ENCODE measurements at regions not wholly inside any gene's neighbourhood (a gene's known extent, or its start where the extent isn't known, plus 50 kb on each side); places are given as distances from the start of the nearest gene placed in this dataset.

DNA sequence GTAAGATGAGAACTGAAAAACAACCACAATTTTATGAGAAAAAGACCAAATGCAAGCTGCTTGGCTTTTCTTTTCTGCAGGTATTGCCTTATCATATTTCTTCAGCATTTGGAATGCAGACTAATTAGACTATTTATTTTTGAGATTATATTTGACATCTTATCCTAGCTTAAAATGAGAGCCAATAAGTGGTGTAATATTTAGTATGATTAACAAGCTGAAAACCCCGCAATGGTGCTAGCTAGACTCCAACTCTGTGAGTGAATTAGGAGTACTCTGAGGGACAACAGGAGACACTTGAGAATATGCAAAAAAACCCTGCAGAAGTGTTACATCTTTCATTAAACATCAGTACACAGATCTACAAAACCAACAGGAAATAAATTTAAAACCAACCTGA lies 180.3 kb upstream of the MEOX2 start:
- no peak overlapping the region for H2AFZ ChIP-seq (ENCODE audit: low read depth, low read length)
- no peak overlapping the region for H3K4me2 ChIP-seq (ENCODE audit: insufficient read depth, low read length)
- TF ChIP-seq, protein P1, sequence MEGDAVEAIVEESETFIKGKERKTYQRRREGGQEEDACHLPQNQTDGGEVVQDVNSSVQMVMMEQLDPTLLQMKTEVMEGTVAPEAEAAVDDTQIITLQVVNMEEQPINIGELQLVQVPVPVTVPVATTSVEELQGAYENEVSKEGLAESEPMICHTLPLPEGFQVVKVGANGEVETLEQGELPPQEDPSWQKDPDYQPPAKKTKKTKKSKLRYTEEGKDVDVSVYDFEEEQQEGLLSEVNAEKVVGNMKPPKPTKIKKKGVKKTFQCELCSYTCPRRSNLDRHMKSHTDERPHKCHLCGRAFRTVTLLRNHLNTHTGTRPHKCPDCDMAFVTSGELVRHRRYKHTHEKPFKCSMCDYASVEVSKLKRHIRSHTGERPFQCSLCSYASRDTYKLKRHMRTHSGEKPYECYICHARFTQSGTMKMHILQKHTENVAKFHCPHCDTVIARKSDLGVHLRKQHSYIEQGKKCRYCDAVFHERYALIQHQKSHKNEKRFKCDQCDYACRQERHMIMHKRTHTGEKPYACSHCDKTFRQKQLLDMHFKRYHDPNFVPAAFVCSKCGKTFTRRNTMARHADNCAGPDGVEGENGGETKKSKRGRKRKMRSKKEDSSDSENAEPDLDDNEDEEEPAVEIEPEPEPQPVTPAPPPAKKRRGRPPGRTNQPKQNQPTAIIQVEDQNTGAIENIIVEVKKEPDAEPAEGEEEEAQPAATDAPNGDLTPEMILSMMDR (IDR thresholded peaks at IDR 0.05; ENCODE audit: borderline replicate concordance, extremely low read depth, low read length, poor library complexity, severe bottlenecking), result no peak
- TF ChIP-seq EZH2 (IDR thresholded peaks at IDR 0.05; ENCODE audit: borderline replicate concordance, low read depth, low read length, severe bottlenecking), result no peak
- H3K36me3 ChIP-seq (ENCODE audit: insufficient read depth, low read length), result no peaks in the 10 kb centered on the region
- H3K9ac ChIP-seq (ENCODE audit: low read depth, low read length), result no peak overlapping the region
- no peaks in the 10 kb centered on the region for H3K4me1 ChIP-seq (ENCODE audit: insufficient read depth, low read length)
- H3K9me3 ChIP-seq (ENCODE audit: insufficient read depth, low read length, severe bottlenecking), result no peaks in the 10 kb centered on the region
- H3K27me3 ChIP-seq (ENCODE audit: insufficient read depth, low read length, poor library complexity), result no peaks in the 10 kb centered on the region
- H3K79me2 ChIP-seq (ENCODE audit: insufficient read depth, low read length), result no peaks in the 10 kb centered on the region
- no peak overlapping the region for H3K4me3 ChIP-seq (ENCODE audit: low read depth in 1 of 2, low read length in 2 of 2)
- no peaks in the 10 kb centered on the region for H4K20me1 ChIP-seq (ENCODE audit: insufficient read depth, low read length)
- DNase-seq (no peak), ATAC-seq (ENCODE audit: insufficient read depth, low read depth) (no peak)
- H3K27ac ChIP-seq (ENCODE audit: low read length), result no peak overlapping the region

GRCh38 chr7:15864626-15864991 lies 178.1 kb upstream of the MEOX2 start:
- no peaks in the 10 kb centered on the region for H3K27me3 ChIP-seq (ENCODE audit: insufficient read depth, low read length, poor library complexity)
- H3K36me3 ChIP-seq (ENCODE audit: insufficient read depth, low read length), result no peaks in the 10 kb centered on the region
- no peak overlapping the region for H3K4me2 ChIP-seq (ENCODE audit: insufficient read depth, low read length)
- H3K4me3 ChIP-seq (ENCODE audit: low read depth in 1 of 2, low read length in 2 of 2), result no peak overlapping the region
- DNase-seq, result no peak
- TF ChIP-seq EZH2 (IDR thresholded peaks at IDR 0.05; ENCODE audit: borderline replicate concordance, low read depth, low read length, severe bottlenecking), result no peak
- TF ChIP-seq, protein P1 (IDR thresholded peaks at IDR 0.05; ENCODE audit: borderline replicate concordance, extremely low read depth, low read length, poor library complexity, severe bottlenecking), result no peak
- no peak for ATAC-seq (ENCODE audit: insufficient read depth, low read depth)
- no peak overlapping the region for H2AFZ ChIP-seq (ENCODE audit: low read depth, low read length)
- no peaks in the 10 kb centered on the region for H3K9me3 ChIP-seq (ENCODE audit: insufficient read depth, low read length, severe bottlenecking)
- H3K4me1 ChIP-seq (ENCODE audit: insufficient read depth, low read length), result no peaks in the 10 kb centered on the region
- H3K27ac ChIP-seq (ENCODE audit: low read length), result no peak overlapping the region
- H3K79me2 ChIP-seq (ENCODE audit: insufficient read depth, low read length), result no peaks in the 10 kb centered on the region
- H4K20me1 ChIP-seq (ENCODE audit: insufficient read depth, low read length), result no peaks in the 10 kb centered on the region
- H3K9ac ChIP-seq (ENCODE audit: low read depth, low read length), result no peak overlapping the region

- TF ChIP-seq, protein P1 (IDR thresholded peaks at IDR 0.05; ENCODE audit: borderline replicate concordance, extremely low read depth, low read length, poor library complexity, severe bottlenecking), result no peak
- TF ChIP-seq EZH2 (IDR thresholded peaks at IDR 0.05; ENCODE audit: borderline replicate concordance, low read depth, low read length, severe bottlenecking), result no peak
- H3K4me2 ChIP-seq (ENCODE audit: insufficient read depth, low read length), result no peak overlapping the region
- ATAC-seq (ENCODE audit: insufficient read depth, low read depth) (no peak), DNase-seq (no peak)
- no peak overlapping the region for H3K27ac ChIP-seq (ENCODE audit: low read length)
- no peaks in the 10 kb centered on the region for H4K20me1 ChIP-seq (ENCODE audit: insufficient read depth, low read length)
- no peak overlapping the region for H2AFZ ChIP-seq (ENCODE audit: low read depth, low read length)
- no peak overlapping the region for H3K4me3 ChIP-seq (ENCODE audit: low read depth in 1 of 2, low read length in 2 of 2)
- no peaks in the 10 kb centered on the region for H3K36me3 ChIP-seq (ENCODE audit: insufficient read depth, low read length)
- no peaks in the 10 kb centered on the region for H3K4me1 ChIP-seq (ENCODE audit: insufficient read depth, low read length)
- no peaks in the 10 kb centered on the region for H3K27me3 ChIP-seq (ENCODE audit: insufficient read depth, low read length, poor library complexity)
- H3K79me2 ChIP-seq (ENCODE audit: insufficient read depth, low read length), result no peaks in the 10 kb centered on the region
- H3K9me3 ChIP-seq (ENCODE audit: insufficient read depth, low read length, severe bottlenecking), result no peaks in the 10 kb centered on the region
- no peak overlapping the region for H3K9ac ChIP-seq (ENCODE audit: low read depth, low read length)
Observed at GRCh38 chr7:15863951-15864625, 177.6 kb upstream of the MEOX2 start.
